SK-N-SH (cell line): ENCODE measurements at regions not wholly inside any gene's neighbourhood (a gene's known extent, or its start where the extent isn't known, plus 50 kb on each side); places are given as distances from the start of the nearest gene placed in this dataset.

ENCODE experiments used
- CTCF ChIA-PET: fragments of 300-600, 350-600 bp; formaldehyde crosslinking; extraction: SDS; loops from one replicate; lab custom pipeline; 2021; lab: Yijun Ruan, JAX
- POLR2A ChIA-PET: fragments of 350-600 bp; sonication (Branson Sonifier 250); formaldehyde crosslinking; extraction: SDS; loops from one replicate; lab custom pipeline; 2020; ENCODE audit warnings: antibody characterized with exemption, inconsistent platforms; lab: Yijun Ruan, JAX
- DNase-seq: peaks from one replicate; pipeline ENCODE4 v3.0.0; 2012
- H2AFZ ChIP-seq: fragments of 200-600 bp; sonication (generic); 2 replicates; pipeline ENCODE4 v1.8.1; 2016; ENCODE audit warnings: antibody characterized with exemption, mild to moderate bottlenecking, low read depth
- H3F3A ChIP-seq: fragments of 200-600 bp; sonication (generic); replicated peaks from 2 replicates; pipeline ENCODE3; 2016; ENCODE audit warnings: antibody characterized with exemption, mild to moderate bottlenecking; ENCODE audit not compliant: insufficient read depth
- H3K27ac ChIP-seq, 2 experiments: fragments of 200-500 bp in 1 of 2; fragments of 200-600 bp in 1 of 2; sonication (Bioruptor generic) in 1 of 2; sonication (generic), shearing (Covaris generic) in 1 of 2; 2 replicates each; pipeline versions ENCODE4 v1.5.1 to v1.6.1; 2014 to 2016; ENCODE audit warnings: low read depth in 2 of 2, inconsistent platforms in 1 of 2, low read length in 1 of 2, mild to moderate bottlenecking in 1 of 2, mixed read lengths in 1 of 2
- H3K27me3 ChIP-seq: fragments of 200-600 bp; sonication (generic), shearing (Covaris generic); 2 replicates; pipeline ENCODE4 v1.6.1; 2016; ENCODE audit warnings: mixed run types; ENCODE audit not compliant: insufficient read depth
- H3K36me3 ChIP-seq, 2 experiments: fragments of 200-500 bp in 1 of 2; fragments of 200-600 bp in 1 of 2; sonication (Bioruptor generic) in 1 of 2; sonication (generic) in 1 of 2; replicated peaks in 1 of 2; 2 replicates each; pipeline versions ENCODE3 to v1.5.1; 2014 to 2016; ENCODE audit warnings: low read length in 1 of 2, mild to moderate bottlenecking in 1 of 2; ENCODE audit not compliant: insufficient read depth in 2 of 2, control insufficient read depth in 1 of 2
- H3K4me1 ChIP-seq, 2 experiments: fragments of 200-500 bp in 1 of 2; fragments of 200-600 bp in 1 of 2; sonication (Bioruptor generic) in 1 of 2; sonication (generic), shearing (Covaris generic) in 1 of 2; 2 replicates each; pipeline versions ENCODE4 v1.5.1 to v1.6.1; 2014 to 2016; ENCODE audit warnings: low read depth in 1 of 2, low read length in 1 of 2, mixed run types in 1 of 2; ENCODE audit not compliant: insufficient read depth in 2 of 2, control insufficient read depth in 1 of 2
- H3K4me2 ChIP-seq: fragments of 200-600 bp; sonication (generic), shearing (Covaris generic); 2 replicates; pipeline ENCODE4 v1.6.1; 2017; ENCODE audit warnings: mixed run types
- H3K4me3 ChIP-seq, 2 experiments: fragments of 200-500 bp in 1 of 2; fragments of 200-600 bp in 1 of 2; sonication (Bioruptor generic) in 1 of 2; sonication (generic), shearing (Covaris generic) in 1 of 2; 2 replicates each; pipeline versions ENCODE4 v1.5.1 to v1.8.1; 2014 to 2016; ENCODE audit warnings: low read depth in 2 of 2, inconsistent platforms in 1 of 2, low read length in 1 of 2, mild to moderate bottlenecking in 1 of 2, mixed read lengths in 1 of 2, moderate library complexity in 1 of 2
- H3K79me2 ChIP-seq: fragments of 200-600 bp; sonication (generic); 2 replicates; pipeline ENCODE4 v1.8.1; 2017; ENCODE audit warnings: mild to moderate bottlenecking; ENCODE audit not compliant: insufficient read depth
- H3K9ac ChIP-seq: fragments of 200-600 bp; sonication (generic); 2 replicates; pipeline ENCODE4 v1.6.1; 2017; ENCODE audit warnings: mixed run types
- H3K9me2 ChIP-seq: fragments of 200-600 bp; sonication (generic); 2 replicates; pipeline ENCODE4 v1.6.1; 2017; ENCODE audit warnings: mixed run types
- H3K9me3 ChIP-seq: fragments of 200-600 bp; sonication (generic); 2 replicates; pipeline ENCODE4 v1.6.1; 2017; ENCODE audit warnings: mixed run types, mild to moderate bottlenecking, moderate library complexity
- H4K20me1 ChIP-seq: fragments of 200-600 bp; sonication (generic); 2 replicates; pipeline ENCODE4 v1.6.1; 2017; ENCODE audit warnings: mild to moderate bottlenecking, mixed run types; ENCODE audit not compliant: insufficient read depth
- CHD2 ChIP-seq: fragments of 150-350 bp; IDR thresholded peaks from 2 replicates; pipeline ENCODE4 v1.6.1; 2018; ENCODE audit warnings: low read length; ENCODE audit not compliant: partially characterized antibody
- EP300 ChIP-seq, 2 experiments: IDR thresholded peaks; 2 replicates each; pipeline versions ENCODE4 v1.4.0 to v1.6.1; 2012; ENCODE audit warnings: borderline replicate concordance in 1 of 2, low read depth in 1 of 2, low read length in 1 of 2
- EZH2phosphoT487 ChIP-seq: fragments of 200-600 bp; sonication (generic); IDR thresholded peaks from 2 replicates; pipeline ENCODE4 v1.6.1; 2017; ENCODE audit warnings: low read depth, mixed run types, mild to moderate bottlenecking, antibody characterized with exemption, moderate library complexity, borderline replicate concordance
- FOSL2 ChIP-seq: IDR thresholded peaks from 2 replicates; pipeline ENCODE4 v1.4.0; 2012; ENCODE audit warnings: low read depth, mild to moderate bottlenecking, moderate library complexity, borderline replicate concordance
- FOXJ3 ChIP-seq: sonication (generic); formaldehyde crosslinking; IDR thresholded peaks from 2 replicates; pipeline ENCODE4 v1.5.1; 2020; ENCODE audit warnings: mild to moderate bottlenecking, missing genetic modification reagents
- FOXM1 ChIP-seq: IDR thresholded peaks from 2 replicates; pipeline ENCODE4 v1.4.0; 2012; ENCODE audit warnings: low read depth, mild to moderate bottlenecking
- GABPA ChIP-seq: IDR thresholded peaks from 2 replicates; pipeline ENCODE4 v1.4.0; 2012; ENCODE audit warnings: low read depth, mild to moderate bottlenecking
- GATA2 ChIP-seq: sonication (generic); formaldehyde crosslinking; IDR thresholded peaks from 2 replicates; pipeline ENCODE4 v1.5.0; 2020; ENCODE audit warnings: mild to moderate bottlenecking, missing genetic modification reagents
- JUND ChIP-seq: IDR thresholded peaks from 2 replicates; pipeline ENCODE4 v1.4.0; 2012
- MEF2A ChIP-seq: IDR thresholded peaks from 2 replicates; pipeline ENCODE4 v1.4.0; 2012; ENCODE audit warnings: low read depth, borderline replicate concordance
- MXI1 ChIP-seq: IDR thresholded peaks from 2 replicates; pipeline ENCODE4 v1.6.1; 2012; ENCODE audit warnings: mild to moderate bottlenecking, low read depth, low read length, improper control_type of control experiment
- NFIC ChIP-seq: IDR thresholded peaks from 2 replicates; pipeline ENCODE4 v1.4.0; 2012; ENCODE audit warnings: borderline replicate concordance
- NRF1 ChIP-seq: IDR thresholded peaks from 2 replicates; pipeline ENCODE4 v1.6.1; 2012; ENCODE audit warnings: low read depth, mild to moderate bottlenecking, low read length
- POLR2AphosphoS5 ChIP-seq: IDR thresholded peaks from 2 replicates; pipeline ENCODE4 v1.6.1; 2012; ENCODE audit warnings: low read depth, low read length
- RCOR1 ChIP-seq: fragments of 150-350 bp; IDR thresholded peaks from 2 replicates; pipeline ENCODE4 v1.6.1; 2017; ENCODE audit warnings: antibody characterized with exemption, low read length
- RXRA ChIP-seq: IDR thresholded peaks from 2 replicates; pipeline ENCODE4 v1.4.0; 2012; ENCODE audit warnings: low read depth, mild to moderate bottlenecking, borderline replicate concordance
- TEAD4 ChIP-seq: IDR thresholded peaks from 2 replicates; pipeline ENCODE4 v1.4.0; 2012; ENCODE audit warnings: mild to moderate bottlenecking, borderline replicate concordance; ENCODE audit not compliant: insufficient read depth
- YY1 ChIP-seq: IDR thresholded peaks from 2 replicates; pipeline ENCODE4 v1.4.0; 2012; ENCODE audit warnings: low read depth, mild to moderate bottlenecking
- WGBS: methylation state at CpG from one replicate; pipeline ENCODE4 v1.1.6; 2017; ENCODE audit warnings: low lambda C conversion rate; 5-methylcytosine and 5-hydroxymethylcytosine counted together
- TF ChIP-seq, protein P1 (sequence below): IDR thresholded peaks from 2 replicates; pipeline ENCODE4 v1.4.0; 2012; ENCODE audit warnings: low read depth
- TF ChIP-seq, protein P2 (sequence below): IDR thresholded peaks from 2 replicates; pipeline ENCODE4 v1.4.0; 2012; ENCODE audit warnings: low read depth, borderline replicate concordance
- TF ChIP-seq, protein P3 (sequence below): IDR thresholded peaks from 2 replicates; pipeline ENCODE4 v1.6.1; 2012; ENCODE audit warnings: mild to moderate bottlenecking, low read depth, low read length, moderate library complexity
- TF ChIP-seq, protein P4 (sequence below): fragments of 150-350 bp; IDR thresholded peaks from 2 replicates; pipeline ENCODE4 v1.6.1; 2016; ENCODE audit warnings: mild to moderate bottlenecking, low read depth, low read length

DNA sequence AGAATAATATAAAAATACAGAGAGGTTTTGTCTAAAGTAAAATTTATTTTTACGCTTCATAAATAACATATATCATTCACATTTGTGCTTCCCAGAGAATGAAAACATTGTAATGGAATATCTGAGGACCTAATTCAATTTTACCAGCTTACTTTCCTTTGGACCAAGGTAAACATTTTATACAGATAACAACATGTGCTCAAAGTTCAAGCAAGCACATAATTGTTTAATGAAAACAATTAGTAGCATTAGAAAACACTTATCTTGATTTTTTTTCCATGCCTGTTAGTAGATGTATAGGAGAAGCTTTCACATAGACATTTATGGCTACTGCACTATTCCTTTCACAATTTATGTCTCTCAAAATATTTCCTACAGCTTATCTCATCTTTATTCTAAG, 400.0 kb downstream of the ZIC1 start:
- Histone ChIP-seq H3F3A (no peaks in the 10 kb centered on the region), H4K20me1 (no peaks in the 10 kb centered on the region), H3K4me1 (no peaks in the 10 kb centered on the region; a peak in 1 of 4 replicates), H3K4me2 (no peak overlapping the region), H2AFZ (no peak overlapping the region), H3K9me2 (no peaks in the 10 kb centered on the region), H3K79me2 (no peaks in the 10 kb centered on the region), H3K9me3 (no peaks in the 10 kb centered on the region)
- WGBS: 32% methylated on average over 1 of the region's 1 CpG
- POLR2A ChIA-PET: no interaction called here
- peak; percentile 23 for DNase-seq
- TF ChIP-seq, protein P1, sequence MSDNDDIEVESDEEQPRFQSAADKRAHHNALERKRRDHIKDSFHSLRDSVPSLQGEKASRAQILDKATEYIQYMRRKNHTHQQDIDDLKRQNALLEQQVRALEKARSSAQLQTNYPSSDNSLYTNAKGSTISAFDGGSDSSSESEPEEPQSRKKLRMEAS: no peak
- TF ChIP-seq GATA2 (CRISPR knock-in tag) (peak; percentile 38; the same call in 1 of the 2 replicates), FOSL2 (no peak), CHD2 (no peak), RCOR1 (peak; percentile 31; the same call in 1 of the 2 replicates), RXRA (no peak)
- TF ChIP-seq, protein P2, sequence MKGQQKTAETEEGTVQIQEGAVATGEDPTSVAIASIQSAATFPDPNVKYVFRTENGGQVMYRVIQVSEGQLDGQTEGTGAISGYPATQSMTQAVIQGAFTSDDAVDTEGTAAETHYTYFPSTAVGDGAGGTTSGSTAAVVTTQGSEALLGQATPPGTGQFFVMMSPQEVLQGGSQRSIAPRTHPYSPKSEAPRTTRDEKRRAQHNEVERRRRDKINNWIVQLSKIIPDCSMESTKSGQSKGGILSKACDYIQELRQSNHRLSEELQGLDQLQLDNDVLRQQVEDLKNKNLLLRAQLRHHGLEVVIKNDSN: no peak
- TF ChIP-seq, protein P3, sequence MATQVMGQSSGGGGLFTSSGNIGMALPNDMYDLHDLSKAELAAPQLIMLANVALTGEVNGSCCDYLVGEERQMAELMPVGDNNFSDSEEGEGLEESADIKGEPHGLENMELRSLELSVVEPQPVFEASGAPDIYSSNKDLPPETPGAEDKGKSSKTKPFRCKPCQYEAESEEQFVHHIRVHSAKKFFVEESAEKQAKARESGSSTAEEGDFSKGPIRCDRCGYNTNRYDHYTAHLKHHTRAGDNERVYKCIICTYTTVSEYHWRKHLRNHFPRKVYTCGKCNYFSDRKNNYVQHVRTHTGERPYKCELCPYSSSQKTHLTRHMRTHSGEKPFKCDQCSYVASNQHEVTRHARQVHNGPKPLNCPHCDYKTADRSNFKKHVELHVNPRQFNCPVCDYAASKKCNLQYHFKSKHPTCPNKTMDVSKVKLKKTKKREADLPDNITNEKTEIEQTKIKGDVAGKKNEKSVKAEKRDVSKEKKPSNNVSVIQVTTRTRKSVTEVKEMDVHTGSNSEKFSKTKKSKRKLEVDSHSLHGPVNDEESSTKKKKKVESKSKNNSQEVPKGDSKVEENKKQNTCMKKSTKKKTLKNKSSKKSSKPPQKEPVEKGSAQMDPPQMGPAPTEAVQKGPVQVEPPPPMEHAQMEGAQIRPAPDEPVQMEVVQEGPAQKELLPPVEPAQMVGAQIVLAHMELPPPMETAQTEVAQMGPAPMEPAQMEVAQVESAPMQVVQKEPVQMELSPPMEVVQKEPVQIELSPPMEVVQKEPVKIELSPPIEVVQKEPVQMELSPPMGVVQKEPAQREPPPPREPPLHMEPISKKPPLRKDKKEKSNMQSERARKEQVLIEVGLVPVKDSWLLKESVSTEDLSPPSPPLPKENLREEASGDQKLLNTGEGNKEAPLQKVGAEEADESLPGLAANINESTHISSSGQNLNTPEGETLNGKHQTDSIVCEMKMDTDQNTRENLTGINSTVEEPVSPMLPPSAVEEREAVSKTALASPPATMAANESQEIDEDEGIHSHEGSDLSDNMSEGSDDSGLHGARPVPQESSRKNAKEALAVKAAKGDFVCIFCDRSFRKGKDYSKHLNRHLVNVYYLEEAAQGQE: no peak
- TF ChIP-seq, all 33 proteins: peak for 2
- CTCF ChIA-PET: interaction anchor here (0.7 kb wide), 1 partner anchor 11 kb away, joined by 3 read pairs; no protein-coding TSS in a partner anchor
- no peak overlapping the region for H3K9ac ChIP-seq
- no peaks in the 10 kb centered on the region for H3K36me3 ChIP-seq
- H3K27ac ChIP-seq: no peak overlapping the region
- no peaks in the 10 kb centered on the region for H3K27me3 ChIP-seq
- no peak overlapping the region for H3K4me3 ChIP-seq

DNA sequence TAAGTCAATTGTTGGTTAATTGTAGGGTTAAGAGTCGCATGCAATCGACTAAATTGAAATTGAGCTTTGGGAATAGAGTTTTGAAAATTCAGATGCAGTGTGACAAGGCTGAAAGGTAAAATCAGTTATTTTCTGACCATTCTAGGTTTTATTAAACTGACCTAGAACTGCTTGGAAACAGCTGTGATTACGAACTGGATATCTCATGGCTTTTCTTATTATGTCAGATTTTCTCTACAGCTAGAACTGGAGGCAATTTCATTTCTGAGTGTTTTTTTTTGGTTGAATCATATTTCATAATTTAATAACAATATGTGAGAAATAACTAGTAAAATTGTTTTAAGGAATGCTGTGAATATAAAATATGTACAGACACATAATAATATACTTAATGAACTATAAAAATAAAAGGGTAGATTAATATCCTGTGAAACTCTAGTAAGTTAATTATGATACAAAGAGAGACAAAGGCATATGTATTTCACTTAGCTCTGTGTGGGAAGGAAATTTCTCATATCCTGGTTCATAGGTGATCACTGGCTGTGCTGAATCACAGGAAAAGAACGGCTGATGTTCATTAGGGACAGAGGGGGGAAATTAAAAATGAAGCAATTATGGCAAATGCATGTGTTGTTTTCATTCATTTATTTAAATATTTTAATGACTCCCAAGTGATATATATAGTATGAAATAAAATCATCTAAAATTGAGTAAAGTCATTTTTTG, 403.2 kb downstream of the ZIC1 start:
- Histone ChIP-seq H2AFZ (no peak overlapping the region), H3K4me3 (no peak overlapping the region), H3K4me2 (no peak overlapping the region), H3K27me3 (no peaks in the 10 kb centered on the region), H3K9ac (no peak overlapping the region), H3K9me2 (no peaks in the 10 kb centered on the region), H4K20me1 (no peaks in the 10 kb centered on the region), H3K79me2 (no peaks in the 10 kb centered on the region), H3K9me3 (no peaks in the 10 kb centered on the region), H3K4me1 (no peaks in the 10 kb centered on the region; a peak in 1 of 4 replicates), H3F3A (no peaks in the 10 kb centered on the region), H3K27ac (no peak overlapping the region), H3K36me3 (no peaks in the 10 kb centered on the region)
- DNase-seq: no peak
- WGBS: 53% methylated on average over 4 of the region's 4 CpGs
- ChIA-PET CTCF (no interaction called here), POLR2A (no interaction called here)
- TF ChIP-seq NFIC (no peak), MEF2A (no peak), TEAD4 (no peak), CHD2 (no peak), GATA2 (CRISPR knock-in tag) (no peak), EP300 (IDR thresholded peaks at IDR 0.05; ENCODE audit: borderline replicate concordance in 1 of 2, low read depth in 1 of 2, low read length in 1 of 2) (no peak), NRF1 (no peak), GABPA (no peak), POLR2AphosphoS5 (no peak), MXI1 (no peak), EZH2phosphoT487 (no peak), JUND (no peak), FOXJ3 (CRISPR knock-in tag) (no peak), YY1 (no peak), FOXM1 (no peak), RXRA (no peak)
- TF ChIP-seq, protein P4, sequence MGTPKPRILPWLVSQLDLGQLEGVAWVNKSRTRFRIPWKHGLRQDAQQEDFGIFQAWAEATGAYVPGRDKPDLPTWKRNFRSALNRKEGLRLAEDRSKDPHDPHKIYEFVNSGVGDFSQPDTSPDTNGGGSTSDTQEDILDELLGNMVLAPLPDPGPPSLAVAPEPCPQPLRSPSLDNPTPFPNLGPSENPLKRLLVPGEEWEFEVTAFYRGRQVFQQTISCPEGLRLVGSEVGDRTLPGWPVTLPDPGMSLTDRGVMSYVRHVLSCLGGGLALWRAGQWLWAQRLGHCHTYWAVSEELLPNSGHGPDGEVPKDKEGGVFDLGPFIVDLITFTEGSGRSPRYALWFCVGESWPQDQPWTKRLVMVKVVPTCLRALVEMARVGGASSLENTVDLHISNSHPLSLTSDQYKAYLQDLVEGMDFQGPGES: no peak
- TF ChIP-seq, protein P1: no peak
